H9 (cell line): ENCODE measurements at regions not wholly inside any gene's neighbourhood (a gene's known extent, or its start where the extent isn't known, plus 50 kb on each side); places are given as distances from the start of the nearest gene placed in this dataset.

Experiments
- DNase-seq: peaks from one replicate; pipeline ENCODE4 v3.0.0-alpha.2; 2017
- H2AFZ ChIP-seq: one replicate; pipeline ENCODE4 v1.6.1; 2013; ENCODE audit warnings: mild to moderate bottlenecking, low read length, control low read depth, moderate library complexity
- H2AK5ac ChIP-seq: 2 replicates; pipeline ENCODE4 v1.6.1; 2013; ENCODE audit warnings: low read length, control low read depth, mixed read lengths; ENCODE audit not compliant: insufficient read length
- H2BK120ac ChIP-seq: one replicate; pipeline ENCODE4 v1.6.1; 2013; ENCODE audit warnings: low read depth, mild to moderate bottlenecking, low read length, control low read depth, inconsistent platforms; ENCODE audit not compliant: poor library complexity, severe bottlenecking
- H2BK12ac ChIP-seq: 2 replicates; pipeline ENCODE4 v1.6.1; 2013; ENCODE audit warnings: low read length, control low read depth, mixed read lengths, low read depth; ENCODE audit not compliant: insufficient read length
- H2BK15ac ChIP-seq: 2 replicates; pipeline ENCODE4 v1.6.1; 2013; ENCODE audit warnings: low read depth, low read length, control low read depth
- H2BK20ac ChIP-seq: one replicate; pipeline ENCODE4 v1.6.1; 2013; ENCODE audit warnings: low read depth, mild to moderate bottlenecking, low read length, control low read depth, inconsistent platforms; ENCODE audit not compliant: poor library complexity, severe bottlenecking
- H2BK5ac ChIP-seq: 2 replicates; pipeline ENCODE4 v1.6.1; 2013; ENCODE audit warnings: low read length, control low read depth, mixed read lengths; ENCODE audit not compliant: insufficient read length
- H3K14ac ChIP-seq: 2 replicates; pipeline ENCODE4 v1.6.1; 2013; ENCODE audit warnings: low read length, control low read depth; ENCODE audit not compliant: insufficient read depth
- H3K18ac ChIP-seq: 2 replicates; pipeline ENCODE4 v1.6.1; 2013; ENCODE audit warnings: low read depth, mild to moderate bottlenecking, mixed read lengths, low read length, control low read depth; ENCODE audit not compliant: insufficient read length
- H3K23ac ChIP-seq: 2 replicates; pipeline ENCODE4 v1.6.1; 2013; ENCODE audit warnings: low read length, control low read depth, mixed read lengths, low read depth; ENCODE audit not compliant: insufficient read length
- H3K23me2 ChIP-seq: 2 replicates; pipeline ENCODE4 v1.6.1; 2013; ENCODE audit warnings: low read depth, mild to moderate bottlenecking, mixed read lengths, low read length, control low read depth; ENCODE audit not compliant: insufficient read length, poor library complexity, severe bottlenecking
- H3K27ac ChIP-seq: 2 replicates; pipeline ENCODE4 v1.5.1; 2013; ENCODE audit warnings: low read length, control low read depth, mixed read lengths, low read depth; ENCODE audit not compliant: insufficient read length
- H3K27me3 ChIP-seq: 2 replicates; pipeline ENCODE4 v1.6.1; 2013; ENCODE audit warnings: low read length, control low read depth, inconsistent platforms; ENCODE audit not compliant: insufficient read depth
- H3K4ac ChIP-seq: 2 replicates; pipeline ENCODE4 v1.6.1; 2013; ENCODE audit warnings: low read depth, mild to moderate bottlenecking, control low read depth, inconsistent platforms, low read length, moderate library complexity
- H3K4me1 ChIP-seq: 2 replicates; pipeline ENCODE4 v1.6.1; 2013; ENCODE audit warnings: low read length, control low read depth, inconsistent platforms; ENCODE audit not compliant: insufficient read depth
- H3K4me2 ChIP-seq: 2 replicates; pipeline ENCODE4 v1.6.1; 2013; ENCODE audit warnings: low read length, control low read depth, mixed read lengths; ENCODE audit not compliant: insufficient read length, insufficient read depth
- H3K56ac ChIP-seq: 2 replicates; pipeline ENCODE4 v1.6.1; 2013; ENCODE audit warnings: low read depth, mild to moderate bottlenecking, mixed read lengths, low read length, control low read depth; ENCODE audit not compliant: insufficient read length
- H3K79me1 ChIP-seq: 2 replicates; pipeline ENCODE4 v1.6.1; 2013; ENCODE audit warnings: low read depth, mild to moderate bottlenecking, moderate library complexity, low read length, control low read depth, inconsistent platforms; ENCODE audit not compliant: insufficient read depth, poor library complexity, severe bottlenecking
- H3K79me2 ChIP-seq: 2 replicates; pipeline ENCODE4 v1.6.1; 2013; ENCODE audit warnings: low read length, control low read depth, inconsistent platforms; ENCODE audit not compliant: insufficient read depth
- H3K9ac ChIP-seq: 2 replicates; pipeline ENCODE4 v1.6.1; 2013; ENCODE audit warnings: low read length, control low read depth, mixed read lengths; ENCODE audit not compliant: insufficient read length; ENCODE audit errors: extremely low read depth
- H3K9me3 ChIP-seq: one replicate; pipeline ENCODE4 v1.6.1; 2013; ENCODE audit warnings: low read depth, low read length, inconsistent platforms; ENCODE audit not compliant: control insufficient read depth
- H3T11ph ChIP-seq: one replicate; pipeline ENCODE4 v1.6.1; 2013; ENCODE audit warnings: mild to moderate bottlenecking, low read length, control low read depth, inconsistent platforms
- H4K20me1 ChIP-seq: one replicate; pipeline ENCODE4 v1.6.1; 2013; ENCODE audit not compliant: control insufficient read depth, insufficient read length, insufficient read depth
- H4K5ac ChIP-seq: 2 replicates; pipeline ENCODE4 v1.6.1; 2013; ENCODE audit warnings: low read depth, mild to moderate bottlenecking, mixed read lengths, low read length, control low read depth; ENCODE audit not compliant: insufficient read length
- H4K8ac ChIP-seq: replicated peaks from 2 replicates; pipeline ENCODE4 v1.6.1; 2013; ENCODE audit warnings: low read length, control low read depth, mixed read lengths, low read depth; ENCODE audit not compliant: insufficient read length
- H4K91ac ChIP-seq: 2 replicates; pipeline ENCODE4 v1.6.1; 2013; ENCODE audit warnings: low read depth, mild to moderate bottlenecking, moderate library complexity, mixed read lengths, low read length, control low read depth; ENCODE audit not compliant: insufficient read length
- H3K27ac Mint-ChIP-seq, 3 experiments: 2 replicates in 2 of 3; 3 replicates in 1 of 3; pipeline ENCODE4 v1.8.0; 2020 to 2021; ENCODE audit warnings: mixed read lengths in 3 of 3, mild to moderate bottlenecking in 1 of 3, moderate library complexity in 1 of 3
- H3K27me3 Mint-ChIP-seq: 2 replicates; pipeline ENCODE4 v1.8.0; 2021; ENCODE audit warnings: low read depth, mild to moderate bottlenecking, moderate library complexity, mixed read lengths
- H3K36me3 Mint-ChIP-seq, 3 experiments: 2 replicates in 2 of 3; 3 replicates in 1 of 3; pipeline ENCODE4 v1.8.0; 2020 to 2021; ENCODE audit warnings: low read depth in 3 of 3, mixed read lengths in 3 of 3; ENCODE audit not compliant: insufficient read depth in 1 of 3
- H3K4me1 Mint-ChIP-seq, 2 experiments: 2 replicates each; pipeline ENCODE4 v1.8.0; 2020; ENCODE audit warnings: mixed read lengths in 2 of 2
- H3K4me3 Mint-ChIP-seq, 2 experiments: 2 replicates in 1 of 2; 3 replicates in 1 of 2; pipeline ENCODE4 v1.8.0; 2020 to 2021; ENCODE audit warnings: mild to moderate bottlenecking in 2 of 2, mixed read lengths in 2 of 2, moderate library complexity in 1 of 2
- H3K9me3 Mint-ChIP-seq, 2 experiments: 2 replicates in 1 of 2; 3 replicates in 1 of 2; pipeline ENCODE4 v1.8.0; 2020; ENCODE audit warnings: mild to moderate bottlenecking in 2 of 2, mixed read lengths in 2 of 2, moderate library complexity in 1 of 2
- CTCF ChIP-seq: fragments of 200-600 bp; sonication (generic); conservative IDR thresholded peaks from 3 replicates; pipeline ENCODE4 v1.8.0; 2021; ENCODE audit warnings: antibody characterized with exemption, mild to moderate bottlenecking
- WGBS: extraction: QIAGEN DNeasy Blood & Tissue Kit; methylation state at CpG from one replicate; pipeline ENCODE4 v1.1.7; 2013; ENCODE audit warnings: missing lambda C conversion rate, low lambda C conversion rate, mixed read lengths; ENCODE audit not compliant: insufficient read length; ENCODE audit errors: extremely low coverage; 5-methylcytosine and 5-hydroxymethylcytosine counted together

DNA sequence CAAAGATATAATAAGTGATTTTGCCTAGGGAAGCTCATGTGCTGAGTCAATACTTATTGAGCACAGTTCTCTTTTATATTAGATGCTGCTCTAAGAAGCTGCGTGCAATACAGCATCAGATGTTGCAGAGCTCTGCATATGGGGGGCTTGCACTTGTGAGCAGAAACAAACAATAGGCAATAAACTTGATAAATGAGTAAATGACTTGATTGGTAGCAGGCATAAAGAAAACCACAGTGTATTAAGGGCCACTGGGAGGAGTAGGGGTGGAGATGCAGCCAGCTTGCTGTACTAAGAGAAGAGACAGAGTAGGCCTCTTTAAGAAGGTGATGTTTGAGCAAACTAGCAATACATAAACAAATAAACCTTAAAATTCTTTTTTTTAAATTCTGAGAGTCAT lies 598.5 kb upstream of the ADAMTS5 start:
- Mint-ChIP-seq H3K4me1 (no peaks in the 10 kb centered on the region), H3K27me3 (no peaks in the 10 kb centered on the region), H3K36me3 (peaks cover 0 to under 1% (median 0%) of the 10 kb centered on the region in 3 experiments; a peak in 2 of 7 replicates), H3K9me3 (no peaks in the 10 kb centered on the region), H3K4me3 (no peak overlapping the region), H3K27ac (no peak overlapping the region)
- Histone ChIP-seq H3K18ac (no peak overlapping the region), H3K4me2 (no peak overlapping the region), H4K5ac (no peak overlapping the region), H3K27ac (no peak overlapping the region), H3T11ph (no peak overlapping the region), H2BK15ac (no peak overlapping the region), H3K79me2 (no peaks in the 10 kb centered on the region), H2AK5ac (no peak overlapping the region), H3K14ac (no peak overlapping the region), H2BK5ac (no peak overlapping the region), H3K27me3 (no peaks in the 10 kb centered on the region), H3K4ac (no peak overlapping the region), H2BK12ac (no peak overlapping the region), H3K4me1 (no peaks in the 10 kb centered on the region), H3K23me2 (no peaks in the 10 kb centered on the region), H2BK20ac (no peak overlapping the region), H4K20me1 (no peaks in the 10 kb centered on the region), H2AFZ (no peak overlapping the region), H3K79me1 (no peaks in the 10 kb centered on the region), H3K23ac (no peak overlapping the region), H4K8ac (no peak overlapping the region), H4K91ac (no peak overlapping the region), H3K9me3 (no peaks in the 10 kb centered on the region), H3K9ac (no peak overlapping the region), H3K56ac (no peak overlapping the region), H2BK120ac (no peak overlapping the region)
- WGBS = no CpG with 5 or more reads among the region's 1 CpG
- no peak for TF ChIP-seq CTCF
- no peak for DNase-seq
